ENCODE measurements at regions not wholly inside any gene's neighbourhood (a gene's known extent, or its start where the extent isn't known, plus 50 kb on each side); places are given as distances from the start of the nearest gene placed in this dataset.

DNA sequence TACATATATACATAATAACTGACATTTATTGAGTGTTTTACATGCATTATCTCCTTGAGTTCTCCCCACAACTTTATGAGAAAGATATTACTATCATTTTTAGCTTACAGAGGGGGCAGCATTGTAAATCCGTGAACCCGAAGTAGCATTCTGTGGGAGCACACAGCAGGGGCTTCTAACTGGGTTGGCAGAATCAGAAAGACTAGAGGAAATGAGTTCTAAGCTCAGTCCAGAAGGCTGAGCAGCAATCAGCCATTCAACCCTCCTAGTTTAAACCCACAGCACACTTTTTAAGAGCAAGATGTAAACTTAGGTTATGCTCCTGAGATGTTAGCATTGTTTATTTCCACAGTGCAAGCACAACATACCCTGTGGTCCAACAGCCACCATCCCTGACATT lies 177.2 kb downstream of the TMEM38B start (continued):
- TF ChIP-seq PREB (CRISPR knock-in tag; IDR thresholded peaks at IDR 0.05; ENCODE audit: borderline replicate concordance) (no peak), MLX (CRISPR knock-in tag; IDR thresholded peaks at IDR 0.05) (no peak), CBFB (CRISPR knock-in tag; IDR thresholded peaks at IDR 0.05; ENCODE audit: low read depth) (no peak)
- TF ChIP-seq, protein P1, sequence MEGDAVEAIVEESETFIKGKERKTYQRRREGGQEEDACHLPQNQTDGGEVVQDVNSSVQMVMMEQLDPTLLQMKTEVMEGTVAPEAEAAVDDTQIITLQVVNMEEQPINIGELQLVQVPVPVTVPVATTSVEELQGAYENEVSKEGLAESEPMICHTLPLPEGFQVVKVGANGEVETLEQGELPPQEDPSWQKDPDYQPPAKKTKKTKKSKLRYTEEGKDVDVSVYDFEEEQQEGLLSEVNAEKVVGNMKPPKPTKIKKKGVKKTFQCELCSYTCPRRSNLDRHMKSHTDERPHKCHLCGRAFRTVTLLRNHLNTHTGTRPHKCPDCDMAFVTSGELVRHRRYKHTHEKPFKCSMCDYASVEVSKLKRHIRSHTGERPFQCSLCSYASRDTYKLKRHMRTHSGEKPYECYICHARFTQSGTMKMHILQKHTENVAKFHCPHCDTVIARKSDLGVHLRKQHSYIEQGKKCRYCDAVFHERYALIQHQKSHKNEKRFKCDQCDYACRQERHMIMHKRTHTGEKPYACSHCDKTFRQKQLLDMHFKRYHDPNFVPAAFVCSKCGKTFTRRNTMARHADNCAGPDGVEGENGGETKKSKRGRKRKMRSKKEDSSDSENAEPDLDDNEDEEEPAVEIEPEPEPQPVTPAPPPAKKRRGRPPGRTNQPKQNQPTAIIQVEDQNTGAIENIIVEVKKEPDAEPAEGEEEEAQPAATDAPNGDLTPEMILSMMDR (IDR thresholded peaks at IDR 0.05), result no peak

DNA sequence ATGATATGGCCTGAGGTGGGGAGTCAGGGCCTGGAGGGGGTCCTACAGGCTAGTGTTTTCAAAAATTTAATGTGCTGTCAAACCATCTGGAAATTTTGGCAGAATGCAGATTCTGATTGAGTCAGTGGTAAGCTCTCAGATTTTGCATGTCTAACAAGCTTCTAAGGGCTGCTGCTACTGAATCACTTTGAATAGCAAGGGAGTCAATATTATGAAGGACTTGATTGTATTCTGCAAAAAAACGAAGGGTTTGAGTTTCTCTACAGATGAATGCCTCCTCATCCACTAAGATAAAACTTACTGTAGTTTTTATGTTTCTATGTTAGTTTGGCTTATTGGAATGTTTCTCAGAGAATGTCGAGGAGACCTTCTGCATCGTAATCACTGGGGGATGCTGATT lies 179.5 kb downstream of the TMEM38B start:
- H3K4me3 Mint-ChIP-seq, result no peak overlapping the region
- no peaks in the 10 kb centered on the region for H3K36me3 Mint-ChIP-seq
- TF ChIP-seq NFE2L1 (CRISPR knock-in tag; IDR thresholded peaks at IDR 0.05) (no peak), NR1H2 (CRISPR knock-in tag; IDR thresholded peaks at IDR 0.05) (no peak), ATF6 (CRISPR knock-in tag; IDR thresholded peaks at IDR 0.05) (no peak)
- ATAC-seq, result no peak
- ChIA-PET POLR2A (no interaction called here), CTCF (no interaction called here)
- peaks cover 25% of the 10 kb centered on the region for H3K4me1 Mint-ChIP-seq
- no peak overlapping the region for H3K27ac Mint-ChIP-seq
- H3K9me3 Mint-ChIP-seq, result no peaks in the 10 kb centered on the region
- no peaks in the 10 kb centered on the region for H3K27me3 Mint-ChIP-seq (ENCODE audit: low read depth)
- no peak for DNase-seq (ENCODE audit: low spot score)

- ChIA-PET POLR2A (no interaction called here), CTCF (no interaction called here)
- Mint-ChIP-seq H3K4me1 (peaks cover 12% of the 10 kb centered on the region), H3K36me3 (no peaks in the 10 kb centered on the region), H3K4me3 (no peak overlapping the region), H3K27ac (no peak overlapping the region), H3K9me3 (no peaks in the 10 kb centered on the region), H3K27me3 (ENCODE audit: low read depth) (no peaks in the 10 kb centered on the region)
- peak; percentile 76 for ATAC-seq
- DNase-seq (ENCODE audit: low spot score), result no peak
- TF ChIP-seq NR2C2 (CRISPR knock-in tag; IDR thresholded peaks at IDR 0.05) (no peak), OVOL2 (CRISPR knock-in tag; IDR thresholded peaks at IDR 0.05; ENCODE audit: borderline replicate concordance) (no peak), NR1H2 (CRISPR knock-in tag; IDR thresholded peaks at IDR 0.05) (no peak), FOXP4 (CRISPR knock-in tag; IDR thresholded peaks at IDR 0.05) (no peak), CREB1 (CRISPR knock-in tag; IDR thresholded peaks at IDR 0.05) (no peak), SP1 (CRISPR knock-in tag; conservative IDR thresholded peaks at IDR 0.05) (no peak), NR3C1 (CRISPR knock-in tag; conservative IDR thresholded peaks at IDR 0.05; ENCODE audit: low read depth) (no peak)
Measured at GRCh38 chr9:105877721-105878120, 183.4 kb downstream of the TMEM38B start.

- H3K27ac Mint-ChIP-seq, result no peak overlapping the region
- no peaks in the 10 kb centered on the region for H3K36me3 Mint-ChIP-seq
- no peak overlapping the region for H3K4me3 Mint-ChIP-seq
- TF ChIP-seq ESRRA (CRISPR knock-in tag; IDR thresholded peaks at IDR 0.05; ENCODE audit: borderline replicate concordance) (no peak), ZNF121 (CRISPR knock-in tag; IDR thresholded peaks at IDR 0.05) (no peak), TCF7 (CRISPR knock-in tag; IDR thresholded peaks at IDR 0.05; ENCODE audit: low read depth) (no peak)
- ATAC-seq, result no peak
- DNase-seq (ENCODE audit: low spot score), result no peak
- ChIA-PET CTCF (interaction anchor here (0.6 to 1.5 kb wide), 2 partner anchors 38 to 130 kb away, joined by 3 to 4 read pairs; no protein-coding TSS in a partner anchor), POLR2A (no interaction called here)
- H3K9me3 Mint-ChIP-seq, result no peaks in the 10 kb centered on the region
- no peaks in the 10 kb centered on the region for H3K27me3 Mint-ChIP-seq (ENCODE audit: low read depth)
- H3K4me1 Mint-ChIP-seq, result peaks cover 12% of the 10 kb centered on the region
Measured at GRCh38 chr9:105879181-105879580, 184.8 kb downstream of the TMEM38B start.

All from WTC11 (cell line).